ENCODE measurements at regions not wholly inside any gene's neighbourhood (a gene's known extent, or its start where the extent isn't known, plus 50 kb on each side); places are given as distances from the start of the nearest gene placed in this dataset.

- TF ChIP-seq CTCF (IDR thresholded peaks at IDR 0.05) = no peak
- no peak for TF ChIP-seq POLR2A (IDR thresholded peaks at IDR 0.05)
Observed at GRCh38 chr2:77816618-77817017, 294.4 kb upstream of the LRRTM4 start.

All from testis (tissue), 2 donors.